ENCODE measurements at regions not wholly inside any gene's neighbourhood (a gene's known extent, or its start where the extent isn't known, plus 50 kb on each side); places are given as distances from the start of the nearest gene placed in this dataset.
"Not testable (repeated sequence)": the region's sequence is repeated elsewhere in the genome, so short reads cannot be mapped to it uniquely, and the experiment has no call there.

GRCh38 chr11:38006466-38006865 is 1408.4 kb upstream of the RAG2 start:
- DNase-seq (ENCODE audit: low read depth) = no peak

DNA sequence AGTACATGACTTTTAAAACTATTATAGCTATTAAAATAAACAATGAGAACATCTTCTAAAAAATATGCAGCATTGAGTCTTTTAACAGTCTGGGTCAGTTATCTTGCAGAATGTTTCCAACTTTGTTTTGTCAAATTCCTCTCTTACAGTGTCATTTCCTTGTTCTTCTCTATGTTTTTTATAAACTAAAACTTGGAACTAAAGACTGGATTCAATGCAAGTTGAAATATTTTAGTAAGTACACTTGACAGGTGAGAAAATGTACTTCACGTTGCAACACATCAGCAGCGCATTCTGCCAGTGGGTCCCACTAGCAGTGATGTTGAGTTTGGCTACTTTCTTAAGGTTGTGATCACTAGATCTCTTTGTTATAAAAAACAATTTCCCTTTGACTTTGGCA is 1407.6 kb upstream of the RAG2 start:
- no peak for DNase-seq (ENCODE audit: low read depth)

DNA sequence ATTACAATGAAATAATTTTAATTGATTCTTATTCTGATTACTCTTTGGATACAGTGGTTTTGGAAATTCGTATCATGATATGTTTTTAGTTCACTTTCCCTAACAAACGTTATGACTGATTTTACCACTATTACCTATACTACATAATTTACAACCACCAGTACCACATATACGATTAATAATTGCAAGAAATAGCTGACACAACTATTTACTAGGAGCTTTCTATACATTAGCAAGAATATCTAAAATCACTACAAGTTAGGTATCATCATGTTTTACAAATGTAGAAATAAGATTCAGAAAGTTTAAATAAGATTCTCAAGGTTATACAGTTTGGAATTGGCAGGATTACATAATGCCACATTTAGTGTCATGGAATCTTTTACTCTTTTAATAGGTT is 1401.1 kb upstream of the RAG2 start:
- DNase-seq (ENCODE audit: low read depth) = no peak

GRCh38 chr11:37995886-37996285 is 1397.8 kb upstream of the RAG2 start:
- no peak for DNase-seq (ENCODE audit: low read depth)

DNA sequence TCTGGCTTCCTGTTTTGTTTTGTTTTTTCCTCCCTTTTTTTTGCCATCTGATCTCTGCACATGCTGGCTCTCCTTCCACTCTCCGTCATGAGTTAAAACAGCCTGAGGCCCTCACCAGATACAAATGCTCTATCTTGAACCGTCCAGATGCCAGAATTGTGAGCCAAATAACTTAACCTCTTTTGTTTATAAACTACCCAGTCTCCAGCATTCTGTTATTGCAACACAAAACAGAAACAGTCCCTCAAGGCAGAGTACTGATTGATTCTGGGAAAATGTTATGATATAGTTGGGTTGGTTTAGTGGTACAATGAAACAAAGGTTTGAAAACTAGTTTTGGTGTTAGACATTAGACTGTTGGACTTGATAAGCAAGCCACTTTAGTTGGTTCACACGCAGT is 1390.0 kb upstream of the RAG2 start:
- no peak for DNase-seq (ENCODE audit: low read depth)

DNA sequence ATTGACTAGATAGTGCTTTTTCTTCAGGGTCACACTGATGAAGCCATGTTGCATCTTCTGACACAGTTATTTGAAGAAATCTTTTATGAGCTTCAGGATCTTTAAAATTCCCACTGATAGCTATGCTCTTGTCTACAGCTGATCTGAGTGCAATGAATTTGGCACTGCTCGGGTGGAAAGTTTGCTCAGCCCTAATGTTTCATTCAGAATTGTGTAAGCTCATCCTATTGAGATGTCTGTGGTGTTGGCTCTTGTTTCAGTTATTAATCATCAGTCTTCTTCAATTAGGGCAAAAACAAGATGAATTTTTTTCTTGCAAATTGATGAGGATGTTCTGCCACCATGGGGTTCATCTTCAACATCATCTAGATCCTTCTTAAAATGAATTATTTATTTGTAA is 1387.0 kb upstream of the RAG2 start:
- DNase-seq (ENCODE audit: low read depth) = no peak

DNA sequence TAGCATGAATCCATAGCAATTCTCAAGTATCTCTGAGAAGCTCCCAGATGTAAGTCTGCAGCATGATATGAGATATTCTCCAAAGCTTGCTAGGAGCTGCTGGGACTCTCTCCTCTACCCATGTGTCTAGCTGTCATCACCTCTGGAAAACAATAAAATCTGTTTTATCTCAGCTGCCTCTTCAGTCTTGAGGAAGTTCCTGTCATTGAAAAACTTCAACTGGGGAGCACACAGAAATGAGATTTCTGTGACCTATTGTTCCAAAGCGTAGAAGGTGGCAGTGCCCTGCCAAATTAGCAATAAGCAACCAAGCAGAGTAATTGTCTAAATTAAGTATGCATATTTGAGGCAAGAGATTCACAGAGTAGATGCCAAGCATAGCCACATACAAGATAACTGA is 1380.6 kb upstream of the RAG2 start:
- DNase-seq (ENCODE audit: low read depth) = no peak

- no peak for DNase-seq (ENCODE audit: low read depth)
Measured at GRCh38 chr11:37973941-37974340, 1375.9 kb upstream of the RAG2 start.

DNA sequence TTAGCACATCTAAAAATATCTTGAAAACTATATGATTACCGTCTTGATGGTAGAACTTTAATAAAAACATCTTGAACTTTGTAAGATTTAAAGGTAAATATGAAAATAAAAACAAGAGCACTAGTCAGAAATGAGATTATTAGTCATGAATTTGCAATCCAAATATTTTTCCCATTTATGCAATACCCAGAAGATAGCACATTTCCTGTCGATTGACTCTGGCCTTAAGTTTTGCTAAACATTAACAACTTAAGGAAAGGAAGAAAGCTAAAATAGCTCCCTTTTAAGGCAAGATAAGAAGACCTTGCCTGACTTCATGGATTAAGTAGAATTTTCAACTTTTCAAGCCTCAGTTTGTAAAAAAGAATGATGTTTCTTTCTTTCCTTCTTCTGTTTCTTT is 1374.7 kb upstream of the RAG2 start:
- no peak for DNase-seq (ENCODE audit: low read depth)

DNA sequence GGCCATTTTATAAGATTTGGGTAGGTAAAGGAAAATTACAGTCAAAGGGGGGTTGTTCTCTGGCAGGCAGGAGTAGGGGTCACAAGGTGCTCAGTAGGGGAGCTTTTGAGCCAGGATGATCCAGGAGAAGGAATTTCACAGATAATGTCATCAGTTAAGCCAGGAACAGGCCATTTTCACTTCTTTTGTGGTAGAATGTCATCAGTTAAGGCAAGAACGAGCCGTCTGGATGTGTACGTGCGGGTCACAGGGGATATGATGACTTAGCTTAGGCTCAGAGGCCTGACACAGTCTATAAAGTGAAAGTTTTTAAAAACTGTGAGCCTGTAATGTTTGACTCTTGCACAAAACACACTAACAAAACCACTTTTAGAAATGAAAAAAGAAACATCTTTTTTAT is 1371.3 kb upstream of the RAG2 start:
- not testable (repeated sequence) for DNase-seq (ENCODE audit: low read depth)

GRCh38 chr11:37968148-37968547 is 1370.1 kb upstream of the RAG2 start:
- DNase-seq (ENCODE audit: low read depth) = no peak

- no peak for DNase-seq (ENCODE audit: low read depth)
Measured at GRCh38 chr11:37967635-37968034, 1369.6 kb upstream of the RAG2 start.

DNA sequence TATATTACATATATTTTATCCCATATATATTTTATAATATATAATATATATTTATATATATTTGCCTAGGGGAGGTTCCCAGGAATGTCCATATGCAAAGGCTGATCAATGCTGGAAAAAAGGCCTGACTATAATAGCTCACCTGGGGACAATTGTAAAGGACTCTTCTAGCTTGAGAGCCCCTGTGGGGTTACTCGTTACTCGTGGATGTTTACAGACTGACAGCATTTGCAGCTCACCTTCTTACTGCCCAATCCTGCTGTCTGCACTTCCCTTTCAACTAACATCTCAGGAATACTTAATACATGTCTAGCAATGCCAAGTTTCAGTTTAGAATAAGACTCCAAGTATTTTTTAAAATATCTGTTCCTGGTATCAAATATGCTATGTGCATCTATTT is 1365.4 kb upstream of the RAG2 start:
- DNase-seq (ENCODE audit: low read depth) = no peak

- no peak for DNase-seq (ENCODE audit: low read depth)
Measured at GRCh38 chr11:37957717-37958116, 1359.7 kb upstream of the RAG2 start.

DNA sequence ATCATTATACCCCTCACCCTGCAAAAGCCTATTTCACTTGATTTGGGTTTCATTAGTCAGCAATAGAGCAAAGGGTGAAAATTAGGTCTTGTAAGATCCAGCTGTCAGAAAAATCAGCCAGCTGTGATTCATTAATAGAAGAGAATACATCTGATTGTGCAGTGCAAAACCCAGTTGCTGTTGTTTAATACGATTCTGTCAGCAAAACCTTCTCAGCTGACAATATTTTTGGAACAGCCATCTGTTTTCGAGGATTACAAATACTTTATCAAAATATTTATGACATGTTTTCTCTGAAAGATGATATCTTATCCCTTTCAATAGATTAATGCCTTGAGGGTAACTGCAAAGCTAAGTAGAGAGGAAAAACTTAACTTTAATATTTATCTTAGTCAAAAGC is 1354.0 kb upstream of the RAG2 start:
- DNase-seq (ENCODE audit: low read depth) = no peak

GRCh38 chr11:37948258-37948657 is 1350.2 kb upstream of the RAG2 start:
- DNase-seq (ENCODE audit: low read depth) = no peak

DNA sequence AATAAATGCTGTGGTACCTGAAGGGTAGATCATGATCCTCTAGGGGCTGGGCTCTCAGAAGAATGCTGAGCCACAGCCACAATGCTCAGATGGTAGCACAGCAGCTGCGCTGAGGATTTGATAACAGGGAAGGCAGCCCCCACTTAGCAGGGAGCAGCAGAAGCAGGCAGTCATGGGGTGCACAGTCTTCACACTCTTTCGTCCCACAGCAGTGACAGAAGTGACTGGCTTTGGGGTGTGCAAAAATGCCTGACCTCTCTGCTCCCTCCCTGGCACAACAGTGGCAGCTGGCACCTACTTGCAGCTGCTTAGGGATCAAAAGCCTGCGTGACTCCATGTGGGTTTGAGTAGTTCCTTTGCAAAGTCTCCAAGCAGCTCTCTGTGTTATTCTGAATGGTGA is 1349.8 kb upstream of the RAG2 start:
- DNase-seq (ENCODE audit: low read depth) = no peak

DNA sequence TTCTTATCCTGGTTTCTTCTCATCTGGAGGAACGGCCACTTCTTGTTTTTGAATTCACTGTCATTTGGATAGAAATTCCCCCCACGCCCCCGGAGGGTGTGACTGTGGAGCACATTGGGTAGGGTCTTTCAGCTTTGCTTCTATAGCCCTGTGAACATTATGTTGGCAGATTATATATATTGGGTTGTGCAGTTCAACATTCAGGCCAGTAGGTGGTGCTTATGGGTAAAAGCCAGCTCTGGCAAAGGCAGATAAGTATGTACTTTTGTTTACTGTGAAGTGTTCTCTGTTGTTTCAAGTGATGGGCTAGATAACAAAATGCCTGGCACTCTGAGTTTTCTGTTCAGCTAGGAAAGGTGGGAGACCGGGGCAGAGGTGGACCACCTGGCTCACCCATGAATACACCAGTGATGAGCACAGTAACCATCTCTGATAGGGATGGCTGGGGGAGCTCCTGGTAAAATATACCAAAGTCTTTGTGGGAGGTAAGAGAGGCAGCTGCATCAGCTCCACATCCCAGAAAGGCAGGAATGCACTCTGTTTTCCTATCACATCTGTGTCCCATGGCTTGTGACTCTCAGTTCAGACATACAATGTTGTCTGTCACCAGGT is 1348.2 kb upstream of the RAG2 start:
- no peak for DNase-seq (ENCODE audit: low read depth)

GRCh38 chr11:37942081-37942480 is 1344.0 kb upstream of the RAG2 start:
- DNase-seq (ENCODE audit: low read depth) = no peak

GRCh38 chr11:37929100-37929653 is 1331.1 kb upstream of the RAG2 start:
- no peak for DNase-seq (ENCODE audit: low read depth)

DNA sequence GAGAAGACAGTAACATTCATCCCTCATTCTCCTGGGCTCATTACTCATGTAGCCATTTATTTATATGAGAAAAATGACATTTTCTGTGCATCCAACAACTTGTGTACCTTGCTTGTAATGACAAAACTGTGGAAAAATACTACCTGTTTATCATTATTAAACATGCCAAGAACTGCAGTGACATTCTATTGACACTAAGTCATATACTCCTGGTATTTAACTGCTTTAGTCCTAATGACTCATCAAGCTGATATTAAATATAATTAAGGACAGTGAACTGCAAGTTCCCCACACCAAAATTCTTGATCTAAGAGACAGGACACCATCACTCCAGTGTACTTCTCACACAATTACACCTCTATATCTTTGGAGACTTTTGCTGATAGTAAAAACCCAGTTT is 1328.7 kb upstream of the RAG2 start:
- DNase-seq (ENCODE audit: low read depth) = no peak

DNA sequence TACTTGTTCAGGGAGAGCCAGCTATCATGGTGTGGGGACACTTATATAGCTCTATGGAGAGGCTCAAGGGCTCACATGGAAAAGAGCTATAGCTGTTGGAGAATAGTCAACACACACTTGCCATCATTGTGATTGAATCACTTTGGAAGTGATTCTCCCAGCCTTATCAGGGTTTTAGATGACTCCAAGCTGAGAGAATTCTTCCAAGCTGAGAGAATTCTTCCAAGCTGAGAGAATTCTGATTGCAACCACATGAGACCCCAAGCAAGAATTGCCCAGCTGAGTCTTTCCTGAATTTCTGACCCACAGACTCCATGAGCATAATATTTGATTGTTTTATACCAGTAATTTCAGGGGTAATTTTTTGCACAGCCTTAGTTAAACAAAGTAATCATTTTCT is 1318.3 kb upstream of the RAG2 start:
- DNase-seq (ENCODE audit: low read depth) = no peak

DNA sequence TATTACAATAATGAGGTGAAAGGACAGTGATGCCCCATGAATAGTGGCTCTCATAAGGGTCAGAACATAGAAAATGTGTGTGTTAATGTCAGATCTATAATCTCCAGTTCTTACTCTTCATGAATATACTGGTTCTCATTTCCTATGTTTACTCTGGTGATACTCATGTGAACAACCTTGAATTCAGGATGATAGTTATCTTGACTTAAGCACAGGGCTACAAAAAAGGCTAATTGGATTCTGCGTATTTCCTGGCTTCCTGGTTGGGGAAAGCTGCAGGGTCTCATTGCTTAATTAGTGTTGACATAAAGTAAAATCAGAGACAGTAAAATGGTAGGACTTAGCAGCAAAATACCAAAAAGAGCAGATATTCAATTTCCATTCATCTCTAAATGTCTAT is 1316.8 kb upstream of the RAG2 start:
- no peak for DNase-seq (ENCODE audit: low read depth)

- no peak for DNase-seq (ENCODE audit: low read depth)
Measured at GRCh38 chr11:37908219-37908548, 1310.1 kb upstream of the RAG2 start.

Measured in GM04504 (cell line).